Osteocyte (in vitro differentiated cells): ENCODE measurements at regions not wholly inside any gene's neighbourhood (a gene's known extent, or its start where the extent isn't known, plus 50 kb on each side); places are given as distances from the start of the nearest gene placed in this dataset.

ENCODE experiments used
- DNase-seq: peaks from one replicate; pipeline ENCODE4 v3.0.0; 2021; ENCODE audit warnings: mixed read lengths; ENCODE audit not compliant: unreplicated experiment; ENCODE audit errors: extremely low spot score
- H3K27ac Mint-ChIP-seq: one replicate; pipeline ENCODE4 v1.8.0; 2021; ENCODE audit warnings: mild to moderate bottlenecking, mixed read lengths; ENCODE audit not compliant: unreplicated experiment
- H3K27me3 Mint-ChIP-seq: one replicate; pipeline ENCODE4 v1.8.0; 2021; ENCODE audit warnings: mixed read lengths; ENCODE audit not compliant: unreplicated experiment
- H3K36me3 Mint-ChIP-seq: one replicate; pipeline ENCODE4 v1.8.0; 2021; ENCODE audit warnings: mixed read lengths; ENCODE audit not compliant: unreplicated experiment
- H3K4me1 Mint-ChIP-seq: one replicate; pipeline ENCODE4 v1.8.0; 2021; ENCODE audit warnings: mixed read lengths; ENCODE audit not compliant: unreplicated experiment
- H3K4me3 Mint-ChIP-seq: one replicate; pipeline ENCODE4 v1.8.0; 2021; ENCODE audit warnings: mild to moderate bottlenecking, moderate library complexity, mixed read lengths; ENCODE audit not compliant: unreplicated experiment
- H3K9me3 Mint-ChIP-seq: one replicate; pipeline ENCODE4 v1.8.0; 2021; ENCODE audit warnings: mixed read lengths; ENCODE audit not compliant: unreplicated experiment
- CTCF ChIP-seq: fragments of 200-600 bp; sonication (generic); IDR thresholded peaks from 2 replicates; pipeline ENCODE4 v1.5.0; 2021; ENCODE audit warnings: antibody characterized with exemption, mild to moderate bottlenecking, moderate library complexity

- Mint-ChIP-seq H3K27ac (no peak overlapping the region), H3K9me3 (peaks cover 9% of the 10 kb centered on the region), H3K27me3 (no peaks in the 10 kb centered on the region), H3K4me3 (no peak overlapping the region), H3K4me1 (peaks cover 5% of the 10 kb centered on the region), H3K36me3 (no peaks in the 10 kb centered on the region)
- no peak for TF ChIP-seq CTCF
- DNase-seq, result no peak
These were observed 927.7 kb downstream of the ROBO2 start for GRCh38 chr3:77967621-77968020.

- Mint-ChIP-seq H3K27ac (no peak overlapping the region), H3K27me3 (peaks cover 6% of the 10 kb centered on the region), H3K4me1 (no peaks in the 10 kb centered on the region), H3K36me3 (no peaks in the 10 kb centered on the region), H3K9me3 (no peaks in the 10 kb centered on the region), H3K4me3 (no peak overlapping the region)
- no peak for TF ChIP-seq CTCF
- DNase-seq, result no peak
These were observed 936.2 kb downstream of the ROBO2 start for GRCh38 chr3:77976079-77976478.

GRCh38 chr3:78003090-78003489 lies 963.2 kb downstream of the ROBO2 start:
- H3K27me3 Mint-ChIP-seq, result peaks cover 17% of the 10 kb centered on the region
- DNase-seq, result no peak
- no peak overlapping the region for H3K4me3 Mint-ChIP-seq
- peaks cover 5% of the 10 kb centered on the region for H3K9me3 Mint-ChIP-seq
- TF ChIP-seq CTCF, result no peak
- no peaks in the 10 kb centered on the region for H3K36me3 Mint-ChIP-seq
- H3K27ac Mint-ChIP-seq, result no peak overlapping the region
- no peaks in the 10 kb centered on the region for H3K4me1 Mint-ChIP-seq

DNA sequence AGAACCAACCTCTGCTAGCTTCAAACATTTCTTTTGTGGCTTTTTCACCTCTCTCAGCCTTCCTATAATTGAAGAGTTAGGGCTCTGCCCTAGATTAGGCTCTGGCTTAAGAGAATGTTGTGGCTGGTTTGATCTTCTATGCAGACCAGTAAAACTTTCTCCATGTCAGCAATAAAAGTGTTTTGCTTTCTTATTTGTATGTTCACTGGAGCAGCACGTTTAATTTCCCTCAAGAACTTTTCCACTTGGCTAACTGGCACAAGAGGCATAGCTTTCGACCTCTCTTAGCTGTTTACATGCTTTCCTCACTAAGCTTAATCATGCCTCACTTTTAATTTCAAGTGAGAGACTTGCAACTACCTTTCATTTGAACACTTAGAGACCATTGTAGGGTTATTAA lies 964.7 kb downstream of the ROBO2 start:
- no peak for TF ChIP-seq CTCF
- Mint-ChIP-seq H3K27me3 (peaks cover 17% of the 10 kb centered on the region), H3K27ac (no peak overlapping the region), H3K4me1 (no peaks in the 10 kb centered on the region), H3K36me3 (no peaks in the 10 kb centered on the region), H3K9me3 (peaks cover 5% of the 10 kb centered on the region), H3K4me3 (no peak overlapping the region)
- no peak for DNase-seq

DNA sequence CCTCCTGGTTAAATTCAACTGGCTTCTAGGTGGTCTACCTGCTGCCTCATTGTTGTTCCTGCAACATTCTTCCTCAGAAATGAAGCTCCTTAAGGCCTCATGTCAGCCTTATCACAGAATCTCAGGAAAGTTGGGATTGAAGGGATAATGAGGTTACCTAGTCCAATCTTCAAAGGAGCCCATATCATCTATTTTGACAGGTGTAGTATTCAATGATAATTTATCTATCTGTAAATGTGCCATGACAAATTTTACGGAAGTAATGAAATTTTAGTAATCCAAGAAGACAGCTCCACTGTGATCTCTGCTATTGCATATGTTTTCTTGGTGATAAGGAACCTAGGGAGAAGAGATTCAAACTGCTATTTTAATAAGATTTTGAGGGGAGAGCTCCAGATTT lies 973.8 kb downstream of the ROBO2 start:
- no peaks in the 10 kb centered on the region for H3K4me1 Mint-ChIP-seq
- H3K36me3 Mint-ChIP-seq, result no peaks in the 10 kb centered on the region
- H3K9me3 Mint-ChIP-seq, result no peaks in the 10 kb centered on the region
- peaks cover 50% of the 10 kb centered on the region for H3K27me3 Mint-ChIP-seq
- no peak for DNase-seq
- H3K27ac Mint-ChIP-seq, result no peak overlapping the region
- no peak overlapping the region for H3K4me3 Mint-ChIP-seq
- no peak for TF ChIP-seq CTCF
